Peyer's patch (tissue), 4 donors: ENCODE measurements at regions not wholly inside any gene's neighbourhood (a gene's known extent, or its start where the extent isn't known, plus 50 kb on each side); places are given as distances from the start of the nearest gene placed in this dataset.

Experiments
- DNase-seq, 3 donors: peaks; one replicate each; pipeline ENCODE4 v3.0.0-alpha.2; 2017 to 2019
- H3K27ac ChIP-seq, 4 donors: fragments of 200-600 bp; sonication (generic); one replicate each; pipeline ENCODE4 v1.5.1; 2016 to 2019
- H3K27me3 ChIP-seq, 2 donors: fragments of 200-600 bp; sonication (generic); one replicate each; pipeline ENCODE4 v1.5.1; 2019
- H3K36me3 ChIP-seq, 3 donors: fragments of 200-600 bp; sonication (generic); one replicate each; pipeline ENCODE4 v1.5.1; 2016 to 2019
- H3K4me1 ChIP-seq, 4 donors: fragments of 200-600 bp; sonication (generic); one replicate each; pipeline ENCODE4 v1.5.1; 2016 to 2019
- H3K4me3 ChIP-seq, 4 donors: fragments of 200-600 bp; sonication (generic); 1 replicate in 3 of 4; 2 replicates in 1 of 4; pipeline ENCODE4 v1.5.1; 2016 to 2019; ENCODE audit warnings: mild to moderate bottlenecking in 1 of 4
- H3K9me3 ChIP-seq, 4 donors: fragments of 200-600 bp; sonication (generic); one replicate each; pipeline ENCODE4 v1.5.1; 2016 to 2019; ENCODE audit warnings: mild to moderate bottlenecking in 1 of 4
- POLR2A ChIP-seq, 2 donors: fragments of 450-650 bp; IDR thresholded peaks; one replicate each; pipeline ENCODE4 v1.5.1; 2017; ENCODE audit warnings: antibody characterized with exemption in 2 of 2, mild to moderate bottlenecking in 2 of 2, moderate library complexity in 2 of 2
- TF ChIP-seq, protein P1 (sequence below), 6 experiments: fragments of 450-650 bp in 4 of 6; fragments of 200-600 bp in 2 of 6; sonication (generic) in 1 of 6; IDR thresholded peaks; one replicate each; pipeline ENCODE4 v1.5.1; 2017 to 2019; ENCODE audit warnings: antibody characterized with exemption in 6 of 6, mild to moderate bottlenecking in 3 of 6, moderate library complexity in 1 of 6

DNA sequence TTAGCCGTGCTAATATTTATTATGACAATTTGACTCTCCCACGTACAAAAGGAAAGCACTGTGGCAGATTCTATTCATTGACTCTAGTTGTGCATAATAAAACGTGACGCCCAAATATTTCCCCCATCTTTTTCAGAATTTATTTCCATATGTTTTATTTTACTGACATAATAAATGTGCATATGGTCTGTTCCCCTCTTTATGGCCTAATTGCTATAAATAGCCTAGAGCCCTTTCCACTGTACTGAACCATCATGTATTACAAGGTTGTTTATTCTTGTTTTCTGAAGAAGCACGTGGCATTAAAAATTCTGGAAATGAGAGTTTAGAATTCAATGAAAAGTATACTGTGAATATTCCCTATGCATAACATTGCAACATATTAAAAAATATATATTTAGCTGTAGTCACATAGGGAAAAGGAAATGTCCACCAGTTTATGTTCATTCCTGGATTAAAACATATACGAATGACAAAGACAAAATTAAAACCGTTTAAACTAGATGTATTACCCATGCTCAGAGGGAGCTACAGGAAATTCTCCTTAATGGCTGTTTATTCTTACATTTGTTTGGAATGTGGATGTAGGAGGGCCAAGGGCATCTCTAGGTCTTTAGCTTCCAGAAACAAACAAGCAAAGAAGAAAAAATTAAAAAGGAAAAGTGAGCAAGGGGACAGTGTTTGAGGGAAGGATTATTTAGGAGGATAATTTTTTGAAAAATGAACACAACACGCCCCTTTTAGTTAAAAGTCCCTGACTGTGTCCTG lies 122.1 kb upstream of the MMADHC start:
- no peak for DNase-seq
- H3K36me3 ChIP-seq: no peaks in the 10 kb centered on the region
- H3K4me3 ChIP-seq: no peak overlapping the region
- H3K4me1 ChIP-seq: no peaks in the 10 kb centered on the region
- no peaks in the 10 kb centered on the region for H3K9me3 ChIP-seq
- H3K27ac ChIP-seq: no peak overlapping the region
- H3K27me3 ChIP-seq: no peaks in the 10 kb centered on the region
- no peak for TF ChIP-seq POLR2A (IDR thresholded peaks at IDR 0.05)
- TF ChIP-seq, protein P1, sequence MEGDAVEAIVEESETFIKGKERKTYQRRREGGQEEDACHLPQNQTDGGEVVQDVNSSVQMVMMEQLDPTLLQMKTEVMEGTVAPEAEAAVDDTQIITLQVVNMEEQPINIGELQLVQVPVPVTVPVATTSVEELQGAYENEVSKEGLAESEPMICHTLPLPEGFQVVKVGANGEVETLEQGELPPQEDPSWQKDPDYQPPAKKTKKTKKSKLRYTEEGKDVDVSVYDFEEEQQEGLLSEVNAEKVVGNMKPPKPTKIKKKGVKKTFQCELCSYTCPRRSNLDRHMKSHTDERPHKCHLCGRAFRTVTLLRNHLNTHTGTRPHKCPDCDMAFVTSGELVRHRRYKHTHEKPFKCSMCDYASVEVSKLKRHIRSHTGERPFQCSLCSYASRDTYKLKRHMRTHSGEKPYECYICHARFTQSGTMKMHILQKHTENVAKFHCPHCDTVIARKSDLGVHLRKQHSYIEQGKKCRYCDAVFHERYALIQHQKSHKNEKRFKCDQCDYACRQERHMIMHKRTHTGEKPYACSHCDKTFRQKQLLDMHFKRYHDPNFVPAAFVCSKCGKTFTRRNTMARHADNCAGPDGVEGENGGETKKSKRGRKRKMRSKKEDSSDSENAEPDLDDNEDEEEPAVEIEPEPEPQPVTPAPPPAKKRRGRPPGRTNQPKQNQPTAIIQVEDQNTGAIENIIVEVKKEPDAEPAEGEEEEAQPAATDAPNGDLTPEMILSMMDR (IDR thresholded peaks at IDR 0.05): no peak

GRCh38 chr2:149703281-149703680 lies 115.7 kb upstream of the MMADHC start:
- H3K4me3 ChIP-seq: no peak overlapping the region
- DNase-seq: no peak
- H3K9me3 ChIP-seq: no peaks in the 10 kb centered on the region
- no peaks in the 10 kb centered on the region for H3K36me3 ChIP-seq
- no peaks in the 10 kb centered on the region for H3K4me1 ChIP-seq
- TF ChIP-seq POLR2A (IDR thresholded peaks at IDR 0.05): no peak
- H3K27ac ChIP-seq: no peak overlapping the region
- no peaks in the 10 kb centered on the region for H3K27me3 ChIP-seq

- H3K27me3 ChIP-seq: no peaks in the 10 kb centered on the region
- TF ChIP-seq POLR2A (IDR thresholded peaks at IDR 0.05): no peak
- TF ChIP-seq, protein P1 (IDR thresholded peaks at IDR 0.05): no peak
- H3K4me3 ChIP-seq: no peak overlapping the region
- H3K27ac ChIP-seq: no peak overlapping the region
- H3K9me3 ChIP-seq: no peaks in the 10 kb centered on the region
- H3K36me3 ChIP-seq: no peaks in the 10 kb centered on the region
- H3K4me1 ChIP-seq: no peaks in the 10 kb centered on the region
- DNase-seq: no peak
These were observed 115.0 kb upstream of the MMADHC start for GRCh38 chr2:149702571-149702970.

GRCh38 chr2:149701241-149701640 lies 113.7 kb upstream of the MMADHC start:
- DNase-seq: no peak
- TF ChIP-seq POLR2A (IDR thresholded peaks at IDR 0.05): no peak
- TF ChIP-seq, protein P1 (IDR thresholded peaks at IDR 0.05): no peak
- H3K4me1 ChIP-seq: no peaks in the 10 kb centered on the region
- no peaks in the 10 kb centered on the region for H3K9me3 ChIP-seq
- H3K27me3 ChIP-seq: no peaks in the 10 kb centered on the region
- H3K27ac ChIP-seq: no peak overlapping the region
- no peak overlapping the region for H3K4me3 ChIP-seq
- no peaks in the 10 kb centered on the region for H3K36me3 ChIP-seq

DNA sequence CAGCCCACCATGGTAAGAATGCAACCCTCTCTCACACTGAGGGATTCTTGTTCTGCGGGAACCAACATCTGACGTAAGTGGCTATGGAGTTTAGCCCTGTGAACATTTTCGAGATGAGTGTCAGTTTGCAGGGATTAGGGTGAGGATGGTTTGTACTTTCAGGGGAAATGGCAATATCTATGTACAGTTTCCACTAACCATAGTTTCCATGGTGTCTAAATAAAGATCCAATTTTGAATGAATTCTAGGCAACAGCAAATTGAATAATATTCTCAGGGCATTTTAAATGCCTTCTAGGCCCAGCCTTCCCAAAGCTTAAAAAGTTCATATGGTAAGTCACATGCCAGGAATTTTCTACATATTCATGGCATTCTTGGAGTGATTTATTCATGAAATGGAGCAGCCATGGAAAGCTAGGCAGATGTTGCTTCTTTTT lies 105.4 kb upstream of the MMADHC start:
- H3K27ac ChIP-seq: no peak overlapping the region
- no peaks in the 10 kb centered on the region for H3K36me3 ChIP-seq
- H3K4me1 ChIP-seq: no peaks in the 10 kb centered on the region
- DNase-seq: no peak
- no peaks in the 10 kb centered on the region for H3K9me3 ChIP-seq
- TF ChIP-seq POLR2A (IDR thresholded peaks at IDR 0.05): no peak
- TF ChIP-seq, protein P1 (IDR thresholded peaks at IDR 0.05): no peak
- H3K4me3 ChIP-seq: no peak overlapping the region
- H3K27me3 ChIP-seq: no peaks in the 10 kb centered on the region

DNA sequence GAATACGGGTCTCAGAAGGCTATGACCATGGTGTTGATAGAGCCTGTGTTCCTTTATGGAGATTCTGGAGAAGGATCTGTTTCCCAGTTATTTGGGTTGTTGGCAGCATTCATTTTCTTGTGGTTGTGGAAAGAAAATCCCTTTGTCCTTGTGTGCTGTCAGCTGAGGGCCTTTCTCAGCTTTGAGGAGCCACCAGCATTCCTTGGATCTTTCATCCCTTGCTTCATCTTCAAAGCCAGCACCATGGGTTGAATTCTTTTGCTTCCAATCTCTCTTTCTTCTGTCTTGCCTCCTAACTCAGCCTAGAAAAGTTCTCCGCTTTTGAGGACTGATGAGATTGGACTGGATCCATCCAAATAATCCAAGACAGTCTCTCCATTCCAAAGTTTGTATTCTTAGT lies 103.2 kb upstream of the MMADHC start:
- no peak for DNase-seq
- H3K36me3 ChIP-seq: no peaks in the 10 kb centered on the region

More for the DNA sequence above, 103.2 kb upstream of the MMADHC start:
- Histone ChIP-seq H3K4me3 (no peak overlapping the region), H3K27me3 (no peaks in the 10 kb centered on the region), H3K4me1 (no peaks in the 10 kb centered on the region), H3K27ac (no peak overlapping the region), H3K9me3 (no peaks in the 10 kb centered on the region)
- TF ChIP-seq, protein P1 (IDR thresholded peaks at IDR 0.05): no peak
- TF ChIP-seq POLR2A (IDR thresholded peaks at IDR 0.05): no peak
